ENCODE measurements at regions not wholly inside any gene's neighbourhood (a gene's known extent, or its start where the extent isn't known, plus 50 kb on each side); places are given as distances from the start of the nearest gene placed in this dataset.

- no peak for DNase-seq (ENCODE audit: low read depth)
- no peak overlapping the region for H3K4me3 ChIP-seq (ENCODE audit: low read depth, low read length)
- TF ChIP-seq CTCF (IDR thresholded peaks at IDR 0.05; ENCODE audit: low read depth, low read length, missing control alignments) = no peak
Observed at GRCh38 chr3:163543662-163544061, 1534.6 kb downstream of the SI start.

- no peak for DNase-seq (ENCODE audit: low read depth)
- no peak for TF ChIP-seq CTCF (IDR thresholded peaks at IDR 0.05; ENCODE audit: low read depth, low read length, missing control alignments)
- no peak overlapping the region for H3K4me3 ChIP-seq (ENCODE audit: low read depth, low read length)
Observed at GRCh38 chr3:163541629-163542028, 1536.7 kb downstream of the SI start.

- DNase-seq (ENCODE audit: low read depth) = no peak
- TF ChIP-seq CTCF (IDR thresholded peaks at IDR 0.05; ENCODE audit: low read depth, low read length, missing control alignments) = no peak
- H3K4me3 ChIP-seq (ENCODE audit: low read depth, low read length) = no peak overlapping the region
Observed at GRCh38 chr3:163538387-163538786, 1539.9 kb downstream of the SI start.

GRCh38 chr3:163533381-163533780 is 1544.9 kb downstream of the SI start:
- no peak for TF ChIP-seq CTCF (IDR thresholded peaks at IDR 0.05; ENCODE audit: low read depth, low read length, missing control alignments)
- no peak overlapping the region for H3K4me3 ChIP-seq (ENCODE audit: low read depth, low read length)

GRCh38 chr3:163523375-163523774 is 1554.9 kb downstream of the SI start:
- no peak for TF ChIP-seq CTCF (IDR thresholded peaks at IDR 0.05; ENCODE audit: low read depth, low read length, missing control alignments)
- no peak overlapping the region for H3K4me3 ChIP-seq (ENCODE audit: low read depth, low read length)
- no peak for DNase-seq (ENCODE audit: low read depth)

More at GRCh38 chr3:163533381-163533780, 1544.9 kb downstream of the SI start:
- no peak for DNase-seq (ENCODE audit: low read depth)

GRCh38 chr3:163521261-163521660 is 1557.0 kb downstream of the SI start:
- no peak overlapping the region for H3K4me3 ChIP-seq (ENCODE audit: low read depth, low read length)
- TF ChIP-seq CTCF (IDR thresholded peaks at IDR 0.05; ENCODE audit: low read depth, low read length, missing control alignments) = no peak
- no peak for DNase-seq (ENCODE audit: low read depth)

- H3K4me3 ChIP-seq (ENCODE audit: low read depth, low read length) = no peak overlapping the region
- no peak for DNase-seq (ENCODE audit: low read depth)
- no peak for TF ChIP-seq CTCF (IDR thresholded peaks at IDR 0.05; ENCODE audit: low read depth, low read length, missing control alignments)
Observed at GRCh38 chr3:163518065-163518464, 1560.2 kb downstream of the SI start.

Measured in GM12864 (cell line).